IMR-90 (cell line): ENCODE measurements at regions not wholly inside any gene's neighbourhood (a gene's known extent, or its start where the extent isn't known, plus 50 kb on each side); places are given as distances from the start of the nearest gene placed in this dataset.
A peak's percentile ranks its signal among the peaks of the same experiment; 100 is the strongest.

Source experiments
- ATAC-seq: fragments of 200-7000 bp; cut with Tn5 transposase; 2 replicates; pipeline ENCODE4 v1.9.1; 2020; ENCODE audit warnings: low read depth, mild to moderate bottlenecking, moderate library complexity
- BruUV-seq: library from RNA; stranded (reverse); fragments of 400-500 nt; replicated peaks from 2 replicates; lab custom pipeline; 2021; lab: Mats Ljungman, UMichigan
- CTCF ChIA-PET: fragments of 300-600 bp; formaldehyde crosslinking; extraction: SDS; loops from one replicate; lab custom pipeline; 2021; ENCODE audit warnings: antibody characterized with exemption; lab: Yijun Ruan, JAX
- POLR2A ChIA-PET: fragments of 300-600 bp; sonication (Branson Sonifier 250); formaldehyde crosslinking; loops from one replicate; lab custom pipeline; 2022; ENCODE audit warnings: antibody characterized with exemption; ENCODE audit not compliant: unreplicated experiment; lab: Charles Lee
- DNase-seq: peaks from one replicate; pipeline ENCODE4 v3.0.0; 2013
- H2AFZ ChIP-seq: replicated peaks from 2 replicates; pipeline ENCODE3; 2013; ENCODE audit warnings: low read length, mild to moderate bottlenecking; ENCODE audit not compliant: poor library complexity
- H2AK5ac ChIP-seq: 2 replicates; pipeline ENCODE4 v1.6.1; 2013; ENCODE audit warnings: low read depth, low read length, inconsistent platforms
- H2AK9ac ChIP-seq: replicated peaks from 2 replicates; pipeline ENCODE3; 2013; ENCODE audit warnings: mild to moderate bottlenecking, low read depth, low read length, moderate library complexity; ENCODE audit not compliant: poor library complexity
- H2BK120ac ChIP-seq: 2 replicates; pipeline ENCODE4 v1.6.1; 2013; ENCODE audit warnings: low read depth, low read length, inconsistent platforms
- H2BK15ac ChIP-seq: 3 replicates; pipeline ENCODE4 v1.6.1; 2013; ENCODE audit warnings: low read depth, low read length, inconsistent platforms
- H2BK20ac ChIP-seq: 2 replicates; pipeline ENCODE4 v1.6.1; 2013; ENCODE audit warnings: low read depth, mild to moderate bottlenecking, inconsistent platforms, low read length, moderate library complexity
- H2BK5ac ChIP-seq: 2 replicates; pipeline ENCODE4 v1.6.1; 2013; ENCODE audit warnings: mild to moderate bottlenecking, low read depth, low read length, inconsistent platforms; ENCODE audit not compliant: poor library complexity, severe bottlenecking
- H3K14ac ChIP-seq: replicated peaks from 2 replicates; pipeline ENCODE4 v1.6.1; 2013; ENCODE audit warnings: low read depth, low read length, inconsistent platforms
- H3K18ac ChIP-seq: 2 replicates; pipeline ENCODE4 v1.6.1; 2013; ENCODE audit warnings: low read depth, low read length, control low read depth
- H3K23ac ChIP-seq: 2 replicates; pipeline ENCODE4 v1.6.1; 2013; ENCODE audit warnings: low read depth, low read length, inconsistent platforms
- H3K27ac ChIP-seq: 2 replicates; pipeline ENCODE4 v1.5.1; 2013; ENCODE audit warnings: mild to moderate bottlenecking, control low read depth, low read length; ENCODE audit not compliant: insufficient read depth
- H3K27me3 ChIP-seq: 2 replicates; pipeline ENCODE4 v1.6.1; 2013; ENCODE audit warnings: low read length; ENCODE audit not compliant: control insufficient read depth, insufficient read depth
- H3K36me3 ChIP-seq: 2 replicates; pipeline ENCODE4 v1.6.1; 2013; ENCODE audit warnings: low read length, mixed read lengths; ENCODE audit not compliant: control insufficient read depth, insufficient read depth
- H3K4ac ChIP-seq: 2 replicates; pipeline ENCODE4 v1.6.1; 2013; ENCODE audit warnings: low read depth, low read length, inconsistent platforms
- H3K4me1 ChIP-seq: 2 replicates; pipeline ENCODE4 v1.6.1; 2013; ENCODE audit warnings: low read length, mixed read lengths; ENCODE audit not compliant: control insufficient read depth, insufficient read depth
- H3K4me2 ChIP-seq: 2 replicates; pipeline ENCODE4 v1.6.1; 2013; ENCODE audit warnings: low read depth, mild to moderate bottlenecking, control low read depth, low read length, moderate library complexity
- H3K4me3 ChIP-seq: 2 replicates; pipeline ENCODE4 v1.5.1; 2013; ENCODE audit warnings: low read depth, mild to moderate bottlenecking, control low read depth, low read length, moderate library complexity; ENCODE audit not compliant: insufficient read depth
- H3K56ac ChIP-seq: 2 replicates; pipeline ENCODE4 v1.6.1; 2013; ENCODE audit warnings: low read length, inconsistent platforms; ENCODE audit not compliant: insufficient read depth; ENCODE audit errors: extremely low read depth
- H3K79me1 ChIP-seq, 2 experiments: 2 replicates each; pipeline ENCODE4 v1.6.1; 2013; ENCODE audit warnings: low read length in 2 of 2, inconsistent platforms in 1 of 2, low read depth in 1 of 2
- H3K9ac ChIP-seq: 2 replicates; pipeline ENCODE4 v1.6.1; 2013; ENCODE audit warnings: low read depth, low read length, control low read depth
- H3K9me1 ChIP-seq: 2 replicates; pipeline ENCODE4 v1.6.1; 2013; ENCODE audit warnings: low read length, inconsistent platforms; ENCODE audit not compliant: insufficient read depth
- H3K9me3 ChIP-seq: 2 replicates; pipeline ENCODE4 v1.6.1; 2013; ENCODE audit warnings: low read length; ENCODE audit not compliant: control insufficient read depth, insufficient read depth
- H4K20me1 ChIP-seq: 2 replicates; pipeline ENCODE4 v1.6.1; 2013; ENCODE audit warnings: low read length, inconsistent platforms; ENCODE audit not compliant: insufficient read depth
- H4K5ac ChIP-seq: 2 replicates; pipeline ENCODE4 v1.6.1; 2013; ENCODE audit warnings: mild to moderate bottlenecking, low read depth, low read length, control low read depth
- H4K8ac ChIP-seq, 2 experiments: 2 replicates each; pipeline ENCODE4 v1.6.1; 2013; ENCODE audit warnings: low read depth in 2 of 2, low read length in 2 of 2, control low read depth in 1 of 2, inconsistent platforms in 1 of 2
- H4K91ac ChIP-seq: 2 replicates; pipeline ENCODE4 v1.6.1; 2013; ENCODE audit warnings: low read depth, low read length, inconsistent platforms; ENCODE audit not compliant: insufficient read depth
- CEBPB ChIP-seq: IDR thresholded peaks from 2 replicates; pipeline ENCODE4 v1.6.1; 2012; ENCODE audit warnings: low read depth, low read length, improper control_type of control experiment
- FOS ChIP-seq: fragments of 150-350 bp; IDR thresholded peaks from 2 replicates; pipeline ENCODE4 v1.6.1; 2016; ENCODE audit warnings: low read depth, low read length
- POLR2A ChIP-seq: IDR thresholded peaks from 2 replicates; pipeline ENCODE4 v1.6.1; 2012; ENCODE audit warnings: mild to moderate bottlenecking, low read depth, low read length
- RCOR1 ChIP-seq: IDR thresholded peaks from 2 replicates; pipeline ENCODE4 v1.6.1; 2012; ENCODE audit warnings: mild to moderate bottlenecking, low read length, improper control_type of control experiment; ENCODE audit not compliant: insufficient replicate concordance
- USF2 ChIP-seq: fragments of 150-350 bp; IDR thresholded peaks from 2 replicates; pipeline ENCODE4 v1.6.1; 2017; ENCODE audit warnings: mild to moderate bottlenecking, antibody characterized with exemption, low read length, low read depth
- WGBS, 2 experiments: methylation state at CpG; one replicate each; pipeline versions ENCODE4 v1.1.5 to v1.1.7; 2013; ENCODE audit warnings: missing lambda C conversion rate in 2 of 2; ENCODE audit not compliant: insufficient read length in 1 of 2; ENCODE audit errors: extremely low coverage in 2 of 2; 5-methylcytosine and 5-hydroxymethylcytosine counted together
- dilution Hi-C: fragments of 300-500 bp; cut with HindIII; formaldehyde crosslinking; loops from one replicate; pipeline ENCODE4 v1.14.3; 2018; ENCODE audit warnings: low sequenced_read_pairs; ENCODE audit not compliant: unreplicated experiment
- in situ Hi-C: fragments of 300-500 bp; cut with MboI; formaldehyde crosslinking; loops from 3 replicates; pipeline ENCODE4 v1.14.3; 2019; ENCODE audit warnings: low sequenced_read_pairs, inconsistent platforms, mixed read lengths
- intact Hi-C: fragments of 100-400 bp; cut with micrococcal nuclease; formaldehyde crosslinking; loops from 2 replicates; pipeline ENCODE4 v1.10.0; 2022

GRCh38 chr7:85719981-85720953, 533.4 kb upstream of the SEMA3D start:
- no peak overlapping the region for H2AK9ac ChIP-seq
- H3K9me3 ChIP-seq = no peaks in the 10 kb centered on the region
- intact Hi-C loops = no loop called here
- H4K8ac ChIP-seq = no peak overlapping the region
- no TSS peak for BruUV-seq
- in situ Hi-C loops = no loop called here
- no peak overlapping the region for H3K23ac ChIP-seq
- H2AK5ac ChIP-seq = no peak overlapping the region
- no peak overlapping the region for H3K56ac ChIP-seq
- H3K79me1 ChIP-seq = no peaks in the 10 kb centered on the region
- H2BK120ac ChIP-seq = no peak overlapping the region
- H4K20me1 ChIP-seq = no peaks in the 10 kb centered on the region
- H3K18ac ChIP-seq = no peak overlapping the region
- no peaks in the 10 kb centered on the region for H3K36me3 ChIP-seq
- ChIA-PET POLR2A (no interaction called here), CTCF (interaction anchor here (0.6 kb wide), 1 partner anchor 19 kb away, joined by 4 read pairs; no protein-coding TSS in a partner anchor)
- no peaks in the 10 kb centered on the region for H3K27me3 ChIP-seq
- no peak overlapping the region for H3K27ac ChIP-seq
- WGBS, 2 experiments = no CpG with 5 or more reads among the region's 4 CpGs
- DNase-seq (peak; percentile 43), ATAC-seq (peak; percentile 65)
- no peak for TF ChIP-seq POLR2A
- peak; percentile 12; the same call in 1 of the 2 replicates for TF ChIP-seq FOS
- peak; percentile 67 for TF ChIP-seq CEBPB
- TF ChIP-seq RCOR1 = no peak
- TF ChIP-seq USF2 = no peak
- H2AFZ ChIP-seq = no peak overlapping the region
- H3K4me1 ChIP-seq = no peaks in the 10 kb centered on the region
- no peak overlapping the region for H3K9ac ChIP-seq
- H4K5ac ChIP-seq = no peak overlapping the region
- dilution Hi-C loops = no loop called here
- no peak overlapping the region for H3K4ac ChIP-seq
- H3K14ac ChIP-seq = no peak overlapping the region
- H2BK5ac ChIP-seq = no peak overlapping the region
- no peaks in the 10 kb centered on the region for H3K9me1 ChIP-seq
- no peak overlapping the region for H3K4me3 ChIP-seq
- H2BK15ac ChIP-seq = no peak overlapping the region
- no peak overlapping the region for H4K91ac ChIP-seq
- no peak overlapping the region for H3K4me2 ChIP-seq
- no peak overlapping the region for H2BK20ac ChIP-seq
